NCI-H128 (cell line): ENCODE measurements at regions not wholly inside any gene's neighbourhood (a gene's known extent, or its start where the extent isn't known, plus 50 kb on each side); places are given as distances from the start of the nearest gene placed in this dataset.

Experiments
- DNase-seq: peaks from one replicate; lab custom pipeline; 2025; ENCODE audit not compliant: unreplicated experiment; lab: John Stamatoyannopoulos, UW

DNA sequence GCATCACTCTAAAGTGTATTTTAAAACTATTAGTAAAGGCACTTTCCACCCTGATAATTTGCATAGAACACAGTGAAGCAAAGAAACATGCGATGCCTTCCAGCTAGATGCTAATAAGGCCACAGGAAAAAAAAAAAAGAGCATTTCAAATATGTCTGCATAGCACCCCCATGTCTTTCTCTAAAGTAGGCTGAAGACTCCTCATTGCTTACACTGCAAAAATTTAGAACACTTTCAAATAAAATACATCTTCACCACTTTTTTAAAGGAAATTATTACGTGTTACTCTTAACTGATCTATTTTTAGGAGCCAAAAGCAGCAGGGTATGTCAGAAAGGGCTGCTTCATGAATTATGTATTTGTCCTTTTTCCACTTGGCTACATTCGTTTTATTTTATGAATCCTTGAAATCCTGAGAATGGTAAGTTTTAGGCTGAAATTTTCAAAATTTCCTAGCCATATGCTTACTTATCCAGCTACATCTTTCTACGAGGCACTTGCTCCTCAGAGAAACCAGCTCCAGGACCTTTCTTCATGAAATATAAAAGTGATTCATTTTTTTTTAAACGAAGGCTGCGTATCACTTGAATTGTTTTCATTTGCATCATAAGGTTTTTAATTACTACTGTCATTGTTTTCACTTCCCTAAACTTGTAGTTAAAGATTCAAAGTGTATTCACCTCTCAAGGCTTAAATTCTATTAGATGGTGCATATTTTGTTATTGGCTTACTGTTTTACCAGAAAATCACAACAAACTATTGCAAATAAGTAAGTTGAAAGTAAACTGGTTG, 513.0 kb downstream of the PTPRC start:
- no peak for DNase-seq

- DNase-seq = no peak
Measured at GRCh38 chr1:199152676-199153075, 513.8 kb downstream of the PTPRC start.

GRCh38 chr1:199155166-199156019, 516.6 kb downstream of the PTPRC start:
- no peak for DNase-seq

DNA sequence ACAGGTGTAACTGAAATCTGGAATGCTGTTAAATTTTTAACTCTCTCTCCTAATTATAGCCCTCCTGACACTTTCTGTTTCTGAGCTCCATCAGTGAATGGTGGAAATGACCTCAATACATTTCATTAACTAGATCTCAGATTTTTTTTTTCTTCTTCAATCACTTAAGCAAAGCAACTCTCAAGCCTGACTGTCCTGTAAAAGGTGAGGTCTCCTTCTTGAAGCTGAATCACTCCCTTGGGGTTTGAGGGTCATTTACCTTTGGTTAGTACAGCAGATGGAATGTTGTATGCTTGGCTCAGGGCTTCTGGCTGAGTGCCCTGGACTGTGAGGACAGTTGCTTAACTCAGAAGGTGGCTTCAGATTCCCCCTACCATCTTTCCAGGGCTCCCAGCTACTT, 518.7 kb downstream of the PTPRC start:
- no peak for DNase-seq

GRCh38 chr1:199160521-199161318, 521.9 kb downstream of the PTPRC start:
- DNase-seq = no peak

GRCh38 chr1:199161319-199161680, 522.5 kb downstream of the PTPRC start:
- DNase-seq = no peak

DNA sequence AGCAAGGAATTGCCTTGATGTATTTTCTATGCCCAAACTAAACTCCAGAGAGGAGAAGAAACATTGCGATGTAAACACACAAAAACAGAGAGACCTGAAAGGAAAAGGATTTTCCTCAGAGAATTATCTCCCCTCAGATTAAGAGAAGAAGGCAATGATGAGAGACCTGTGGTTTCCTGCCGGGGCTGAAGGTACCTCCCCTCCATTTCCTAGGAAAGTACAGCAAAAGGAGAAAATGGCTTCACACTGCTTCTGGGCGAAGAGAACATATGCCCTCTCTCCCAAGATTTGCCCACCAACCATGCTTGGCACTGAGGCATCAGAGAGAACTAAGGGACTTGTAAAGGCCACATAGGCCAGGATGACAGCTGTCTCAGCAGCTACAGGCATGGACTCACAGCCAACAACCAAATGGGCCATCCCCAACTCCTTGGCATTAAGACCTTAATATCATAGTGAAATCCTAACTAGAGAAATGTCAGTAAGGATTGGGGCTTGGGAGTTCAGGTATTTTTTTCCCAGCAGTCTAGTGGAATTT, 523.0 kb downstream of the PTPRC start:
- DNase-seq = no peak

DNA sequence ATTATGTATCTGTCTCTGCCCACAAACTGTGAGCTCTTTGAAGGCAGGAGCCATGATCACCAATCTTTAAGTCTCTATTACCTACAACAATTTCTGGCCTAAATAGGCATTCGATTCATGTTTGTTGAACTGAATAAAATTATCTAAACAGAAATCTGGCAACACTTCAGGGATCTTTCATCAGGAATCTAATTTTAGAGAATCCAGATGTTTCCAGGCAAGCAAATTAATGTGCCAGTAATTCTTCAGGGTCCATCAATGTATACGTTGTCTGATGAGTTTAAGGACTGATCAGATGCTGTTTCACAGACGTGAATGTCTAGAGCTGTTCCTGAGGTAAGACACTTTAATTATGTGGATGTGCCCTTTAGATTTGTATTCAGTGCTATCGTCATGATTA, 524.4 kb downstream of the PTPRC start:
- DNase-seq = no peak

DNA sequence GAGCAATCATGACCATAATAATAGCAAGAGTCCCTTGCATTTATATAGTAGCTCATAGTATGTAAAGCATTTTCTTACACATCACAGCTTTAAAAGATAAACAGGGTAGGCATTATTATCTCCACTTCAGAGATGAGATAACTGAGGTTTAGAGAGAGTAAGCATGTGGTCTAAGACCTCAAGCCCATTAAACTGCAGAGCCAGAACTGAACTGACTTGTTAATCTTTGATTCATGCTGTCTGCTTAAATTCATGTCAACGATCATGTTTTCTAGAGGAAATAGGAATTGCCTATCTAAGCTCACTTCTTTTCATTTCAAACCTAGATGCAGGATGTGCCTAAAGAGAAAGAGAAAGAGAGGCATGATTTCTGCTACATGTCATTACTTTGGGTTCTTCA, 524.8 kb downstream of the PTPRC start:
- DNase-seq = no peak

DNA sequence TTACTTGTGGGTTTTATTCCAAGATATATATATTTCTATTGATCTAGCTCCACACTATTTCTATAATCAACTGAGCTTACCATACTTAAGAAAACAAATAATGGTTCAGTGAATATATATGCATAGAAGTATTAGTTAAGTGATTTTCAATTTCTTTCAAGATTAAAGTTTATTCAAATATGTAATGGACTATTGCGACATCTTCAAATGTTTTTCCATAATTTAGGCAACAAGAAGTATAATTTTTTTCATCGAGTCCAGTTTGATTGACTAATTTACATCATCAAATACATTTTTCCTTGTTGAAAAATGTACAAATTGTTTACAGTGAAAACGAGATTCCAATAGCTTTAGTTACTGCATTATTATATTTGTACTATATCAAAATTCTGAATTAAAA, 528.6 kb downstream of the PTPRC start:
- DNase-seq = no peak

GRCh38 chr1:199168888-199169585, 530.2 kb downstream of the PTPRC start:
- DNase-seq = no peak

GRCh38 chr1:199170711-199171110, 531.9 kb downstream of the PTPRC start:
- no peak for DNase-seq

- DNase-seq = no peak
Measured at GRCh38 chr1:199172171-199173124, 533.6 kb downstream of the PTPRC start.

GRCh38 chr1:199173356-199173755, 534.5 kb downstream of the PTPRC start:
- no peak for DNase-seq

GRCh38 chr1:199174336-199174735, 535.5 kb downstream of the PTPRC start:
- no peak for DNase-seq

- DNase-seq = no peak
Measured at GRCh38 chr1:199176713-199177112, 537.9 kb downstream of the PTPRC start.

DNA sequence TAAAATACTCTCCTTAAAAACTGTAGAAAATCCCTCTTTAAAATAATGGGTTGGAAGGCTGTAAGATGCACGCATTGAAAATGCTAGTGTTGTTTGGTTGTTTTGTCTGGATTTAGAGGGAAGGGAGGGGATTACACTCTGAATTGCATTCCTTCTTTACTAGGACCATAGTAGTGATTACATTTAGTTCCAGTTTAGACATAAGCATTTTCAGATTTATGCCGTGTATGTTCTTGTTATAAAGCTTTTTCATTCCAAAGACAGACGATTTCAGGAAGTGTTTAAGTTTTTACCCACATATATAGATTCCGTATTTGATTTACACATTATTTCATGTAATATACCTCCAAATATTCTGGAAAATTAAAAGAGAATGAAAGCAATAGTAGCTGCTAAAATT, 538.4 kb downstream of the PTPRC start:
- DNase-seq = no peak

GRCh38 chr1:199178646-199179045, 539.8 kb downstream of the PTPRC start:
- DNase-seq = no peak

DNA sequence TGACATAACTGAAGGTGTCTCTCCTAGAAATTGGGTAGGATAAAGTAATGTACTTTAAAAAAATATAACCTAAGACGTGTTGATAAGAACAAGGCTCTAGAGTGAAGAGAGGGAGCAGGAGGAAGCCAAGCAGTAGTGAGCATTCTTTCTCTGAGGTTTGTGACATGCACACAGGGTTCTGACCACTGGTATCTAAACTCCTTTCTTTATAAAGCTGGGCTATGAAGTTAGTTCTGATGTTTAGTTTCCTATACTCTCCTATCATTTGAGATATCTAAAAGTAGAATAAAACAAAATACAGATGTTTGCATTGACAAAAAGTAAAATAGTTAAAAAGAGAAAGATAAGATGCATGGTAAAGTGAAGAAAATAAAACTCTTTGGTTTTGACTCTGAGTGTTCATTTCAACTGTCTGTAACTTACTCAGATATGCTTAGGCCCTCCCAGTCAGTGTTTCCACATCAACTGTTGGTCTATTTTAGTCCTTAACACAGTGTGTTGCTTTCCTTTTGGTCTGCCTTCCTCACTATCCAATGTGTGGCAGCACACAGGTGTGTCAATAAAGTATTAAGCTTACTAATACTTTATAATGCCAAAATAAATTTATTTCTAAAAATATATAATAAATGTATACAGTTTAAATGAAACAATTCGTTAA, 543.5 kb downstream of the PTPRC start:
- no peak for DNase-seq
